ENCODE measurements at regions not wholly inside any gene's neighbourhood (a gene's known extent, or its start where the extent isn't known, plus 50 kb on each side); places are given as distances from the start of the nearest gene placed in this dataset.

DNA sequence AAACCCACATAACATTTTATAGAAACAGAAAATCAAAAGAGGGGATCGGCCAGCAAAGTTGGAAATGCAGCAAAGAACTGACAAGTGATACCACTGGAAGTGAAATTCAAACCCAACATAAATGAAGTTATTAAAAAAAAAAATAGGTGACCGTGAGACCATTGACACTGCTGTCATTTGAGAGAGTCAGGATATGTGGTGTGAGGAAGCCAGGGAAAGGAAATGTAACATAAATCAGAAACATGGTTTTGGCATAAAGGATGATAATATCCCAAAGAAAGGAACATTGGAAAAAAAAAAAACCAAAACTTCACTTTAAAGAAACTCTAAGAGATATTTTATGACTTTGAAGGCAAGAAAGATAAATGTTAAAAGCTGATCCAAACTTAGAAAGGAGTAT, 312.4 kb upstream of the PIK3R1 start:
- Histone ChIP-seq H3K56ac (ENCODE audit: insufficient read length, low read depth, low read length) (no peak overlapping the region), H4K91ac (ENCODE audit: insufficient read length, low read depth, low read length) (no peak overlapping the region), H3K4me1 (ENCODE audit: insufficient read depth, low read length) (no peaks in the 10 kb centered on the region), H3K4ac (ENCODE audit: low read depth, low read length) (no peak overlapping the region), H4K5ac (ENCODE audit: insufficient read length, low read depth, low read length) (no peak overlapping the region), H3K18ac (ENCODE audit: insufficient read length, low read depth, low read length) (no peak overlapping the region), H3K23me2 (ENCODE audit: insufficient read length, low read depth, low read length, poor library complexity, severe bottlenecking) (no peaks in the 10 kb centered on the region), H3K79me1 (ENCODE audit: insufficient read depth, low read depth, low read length, poor library complexity, severe bottlenecking) (no peaks in the 10 kb centered on the region), H3T11ph (ENCODE audit: low read length) (no peak overlapping the region), H2BK120ac (ENCODE audit: low read depth, low read length, poor library complexity, severe bottlenecking) (no peak overlapping the region), H3K79me2 (ENCODE audit: insufficient read depth, low read length) (no peaks in the 10 kb centered on the region), H3K9ac (ENCODE audit: extremely low read depth, insufficient read length, low read length) (no peak overlapping the region), H3K9me3 (ENCODE audit: control insufficient read depth, low read depth, low read length) (no peaks in the 10 kb centered on the region), H2BK12ac (ENCODE audit: insufficient read length, low read depth, low read length) (no peak overlapping the region), H3K27ac (ENCODE audit: insufficient read length, low read depth, low read length) (no peak overlapping the region), H2AK5ac (ENCODE audit: insufficient read length, low read length) (no peak overlapping the region), H2BK20ac (ENCODE audit: low read depth, low read length, poor library complexity, severe bottlenecking) (no peak overlapping the region), H2BK5ac (ENCODE audit: insufficient read length, low read length) (no peak overlapping the region), H2AFZ (ENCODE audit: low read length) (no peak overlapping the region), H3K4me2 (ENCODE audit: insufficient read depth, insufficient read length, low read length) (no peak overlapping the region), H4K8ac (replicated peaks; ENCODE audit: insufficient read length, low read depth, low read length) (no peak overlapping the region), H3K23ac (ENCODE audit: insufficient read length, low read depth, low read length) (no peak overlapping the region), H3K14ac (ENCODE audit: insufficient read depth, low read length) (no peak overlapping the region), H3K27me3 (ENCODE audit: insufficient read depth, low read length) (no peaks in the 10 kb centered on the region), H2BK15ac (ENCODE audit: low read depth, low read length) (no peak overlapping the region), H4K20me1 (ENCODE audit: control insufficient read depth, insufficient read depth, insufficient read length) (no peaks in the 10 kb centered on the region)
- H3K4me3 Mint-ChIP-seq, result no peak overlapping the region
- TF ChIP-seq CTCF (conservative IDR thresholded peaks at IDR 0.05), result no peak
- H3K27me3 Mint-ChIP-seq (ENCODE audit: low read depth), result no peaks in the 10 kb centered on the region
- H3K4me1 Mint-ChIP-seq, result no peaks in the 10 kb centered on the region
- H3K36me3 Mint-ChIP-seq (ENCODE audit: insufficient read depth in 1 of 3, low read depth in 3 of 3), result no peaks in the 10 kb centered on the region
- no peak for DNase-seq
- H3K27ac Mint-ChIP-seq, result no peak overlapping the region
- no peaks in the 10 kb centered on the region for H3K9me3 Mint-ChIP-seq
- no CpG with 5 or more reads among the region's 2 CpGs for WGBS (ENCODE audit: extremely low coverage, insufficient read length, low lambda C conversion rate)
